Sigmoid colon (tissue), 6 donors: ENCODE measurements at regions not wholly inside any gene's neighbourhood (a gene's known extent, or its start where the extent isn't known, plus 50 kb on each side); places are given as distances from the start of the nearest gene placed in this dataset.

Experiments used
- DNase-seq: peaks from one replicate; pipeline ENCODE4 v3.0.0-alpha.2; 2019
- H3K27ac ChIP-seq, 4 donors: fragments of 200-600 bp; sonication (generic); one replicate each; pipeline ENCODE4 v1.5.1; 2016 to 2019; ENCODE audit warnings: mild to moderate bottlenecking in 1 of 4
- H3K27me3 ChIP-seq, 3 donors: fragments of 200-600 bp; sonication (generic); one replicate each; pipeline ENCODE4 v1.5.1; 2019; ENCODE audit warnings: mild to moderate bottlenecking in 1 of 3
- H3K36me3 ChIP-seq, 4 donors: fragments of 200-600 bp; sonication (generic); one replicate each; pipeline ENCODE4 v1.5.1; 2016 to 2019
- H3K4me1 ChIP-seq, 4 donors: fragments of 200-600 bp; sonication (generic); one replicate each; pipeline ENCODE4 v1.5.1; 2017 to 2019
- H3K4me3 ChIP-seq, 4 donors: fragments of 200-600 bp; sonication (generic); one replicate each; pipeline ENCODE4 v1.5.1; 2017 to 2019; ENCODE audit warnings: mild to moderate bottlenecking in 2 of 4, moderate library complexity in 1 of 4
- H3K9me3 ChIP-seq, 4 donors: fragments of 200-600 bp in 3 of 4; sonication (generic) in 3 of 4; one replicate each; pipeline versions ENCODE4 v1.5.1 to v1.6.1; 2013 to 2019
- CTCF ChIP-seq, 4 experiments: fragments of 450-650 bp in 3 of 4; fragments of 200-600 bp in 1 of 4; IDR thresholded peaks; one replicate each; pipeline ENCODE4 v1.5.1; 2016 to 2019; ENCODE audit warnings: antibody characterized with exemption in 4 of 4, mild to moderate bottlenecking in 3 of 4, moderate library complexity in 2 of 4
- EP300 ChIP-seq, 4 donors: sonication (generic); formaldehyde crosslinking; IDR thresholded peaks; one replicate each; pipeline ENCODE4 v1.6.1; 2017; ENCODE audit warnings: antibody characterized with exemption in 4 of 4
- POLR2A ChIP-seq, 2 donors: fragments of 450-650 bp; IDR thresholded peaks; one replicate each; pipeline ENCODE4 v1.6.1; 2016; ENCODE audit warnings: antibody characterized with exemption in 2 of 2, mild to moderate bottlenecking in 2 of 2, moderate library complexity in 2 of 2
- POLR2AphosphoS5 ChIP-seq, 4 donors: sonication (generic); formaldehyde crosslinking; IDR thresholded peaks; one replicate each; pipeline ENCODE4 v1.6.1; 2017; ENCODE audit warnings: antibody characterized with exemption in 4 of 4
- WGBS, 2 donors: extraction: QIAGEN DNeasy Blood & Tissue Kit; methylation state at CpG; one replicate each; pipeline ENCODE4 v1.1.7; 2013; 5-methylcytosine and 5-hydroxymethylcytosine counted together
- intact Hi-C: fragments of 100-400 bp; cut with DNase I; formaldehyde crosslinking; loops from one replicate; pipeline ENCODE4 v1.15.1; 2023
- donor health status: healthy with polysubstance abuse.
- donor health status: healthy.

GRCh38 chr5:67917561-67917960, 298.0 kb upstream of the PIK3R1 start:
- H3K27ac ChIP-seq: no peak overlapping the region
- no peak for DNase-seq
- 93 to 94% methylated on average over 4 of the region's 4 CpGs for whole genome bisulfite sequencing, 2 donors

GRCh38 chr5:67910546-67910945, 305.0 kb upstream of the PIK3R1 start:
- intact Hi-C loops: no loop called here
- no peak for DNase-seq
- WGBS, 2 donors: 91 to 93% methylated on average over 4 of the region's 4 CpGs
- no peak for TF ChIP-seq POLR2AphosphoS5 (IDR thresholded peaks at IDR 0.05)
- TF ChIP-seq EP300 (IDR thresholded peaks at IDR 0.05): no peak
- no peak for TF ChIP-seq CTCF (IDR thresholded peaks at IDR 0.05)
- no peak for TF ChIP-seq POLR2A (IDR thresholded peaks at IDR 0.05)
- no peak overlapping the region for H3K4me3 ChIP-seq
- H3K4me1 ChIP-seq: no peaks in the 10 kb centered on the region
- no peaks in the 10 kb centered on the region for H3K27me3 ChIP-seq
- no peak overlapping the region for H3K27ac ChIP-seq
- no peaks in the 10 kb centered on the region for H3K36me3 ChIP-seq
- H3K9me3 ChIP-seq: no peaks in the 10 kb centered on the region

More at GRCh38 chr5:67917561-67917960, 298.0 kb upstream of the PIK3R1 start:
- no peaks in the 10 kb centered on the region for H3K9me3 ChIP-seq
- TF ChIP-seq CTCF (IDR thresholded peaks at IDR 0.05): no peak
- no peak for TF ChIP-seq EP300 (IDR thresholded peaks at IDR 0.05)
- TF ChIP-seq POLR2AphosphoS5 (IDR thresholded peaks at IDR 0.05): no peak
- TF ChIP-seq POLR2A (IDR thresholded peaks at IDR 0.05): no peak
- H3K27me3 ChIP-seq: no peaks in the 10 kb centered on the region
- intact Hi-C loops: no loop called here
- H3K4me3 ChIP-seq: no peak overlapping the region
- H3K36me3 ChIP-seq: no peaks in the 10 kb centered on the region
- peaks cover 0 to 4% (median 0%) of the 10 kb centered on the region in 4 donors for H3K4me1 ChIP-seq

- intact Hi-C loops: no loop called here
- H3K36me3 ChIP-seq: no peaks in the 10 kb centered on the region
- H3K4me3 ChIP-seq: no peak overlapping the region
- peaks cover 0 to under 1% (median 0%) of the 10 kb centered on the region in 4 donors for H3K4me1 ChIP-seq
- TF ChIP-seq POLR2AphosphoS5 (IDR thresholded peaks at IDR 0.05) (no peak), POLR2A (IDR thresholded peaks at IDR 0.05) (no peak), CTCF (IDR thresholded peaks at IDR 0.05) (no peak), EP300 (IDR thresholded peaks at IDR 0.05) (no peak)
- WGBS, 2 donors: 34 to 68% methylated on average over 6 of the region's 6 CpGs
- H3K27ac ChIP-seq: no peak overlapping the region
- no peaks in the 10 kb centered on the region for H3K27me3 ChIP-seq
- no peak for DNase-seq
- no peaks in the 10 kb centered on the region for H3K9me3 ChIP-seq
These were observed 307.3 kb upstream of the PIK3R1 start for GRCh38 chr5:67908126-67908765.

GRCh38 chr5:67904366-67904765, 311.2 kb upstream of the PIK3R1 start:
- Histone ChIP-seq H3K27ac (no peak overlapping the region), H3K27me3 (no peaks in the 10 kb centered on the region), H3K4me3 (no peak overlapping the region), H3K36me3 (no peaks in the 10 kb centered on the region), H3K4me1 (peaks cover 0 to 6% (median 0%) of the 10 kb centered on the region in 4 donors), H3K9me3 (no peaks in the 10 kb centered on the region)
- TF ChIP-seq POLR2AphosphoS5 (IDR thresholded peaks at IDR 0.05): no peak
- no peak for TF ChIP-seq CTCF (IDR thresholded peaks at IDR 0.05)
- TF ChIP-seq EP300 (IDR thresholded peaks at IDR 0.05): no peak
- no peak for TF ChIP-seq POLR2A (IDR thresholded peaks at IDR 0.05)
- no peak for DNase-seq
- WGBS, 2 donors: 94 to 97% methylated on average over 2 of the region's 2 CpGs
- intact Hi-C loops: no loop called here

- no peaks in the 10 kb centered on the region for H3K36me3 ChIP-seq
- no peak for DNase-seq
- H3K4me3 ChIP-seq: no peak overlapping the region
- no peaks in the 10 kb centered on the region for H3K27me3 ChIP-seq
- H3K4me1 ChIP-seq: peaks cover 0 to 6% (median 0%) of the 10 kb centered on the region in 4 donors
- 87 to 90% methylated on average over 2 of the region's 2 CpGs for WGBS, 2 donors
- no peak for TF ChIP-seq CTCF (IDR thresholded peaks at IDR 0.05)
- no peak for TF ChIP-seq POLR2A (IDR thresholded peaks at IDR 0.05)
- no peak for TF ChIP-seq POLR2AphosphoS5 (IDR thresholded peaks at IDR 0.05)
- no peak for TF ChIP-seq EP300 (IDR thresholded peaks at IDR 0.05)
- H3K9me3 ChIP-seq: no peaks in the 10 kb centered on the region
- no peak overlapping the region for H3K27ac ChIP-seq
- intact Hi-C loops: no loop called here
These were observed 311.9 kb upstream of the PIK3R1 start for GRCh38 chr5:67903656-67904055.
